ENCODE measurements at regions not wholly inside any gene's neighbourhood (a gene's known extent, or its start where the extent isn't known, plus 50 kb on each side); places are given as distances from the start of the nearest gene placed in this dataset.

DNA sequence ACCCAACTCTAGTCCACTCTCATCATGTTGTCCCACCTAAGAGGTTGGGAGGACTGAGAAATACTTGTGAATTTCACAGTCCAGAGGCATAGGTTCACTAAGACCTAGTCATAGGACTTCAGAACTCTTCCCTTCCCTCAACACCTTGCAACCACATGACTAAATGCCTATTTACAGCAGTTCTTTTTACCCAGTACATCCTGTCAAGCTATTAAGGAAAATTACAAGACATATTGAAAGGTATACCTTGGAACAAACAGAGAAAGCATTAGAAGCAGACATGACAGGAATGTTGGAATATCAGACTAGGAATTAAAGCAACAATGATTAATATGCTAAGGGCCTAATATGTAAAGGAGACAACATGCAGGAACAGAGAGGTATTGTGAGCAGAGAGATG is 563.8 kb upstream of the LRRC4C start:
- TF ChIP-seq EZH2 (IDR thresholded peaks at IDR 0.05; ENCODE audit: low read length, missing control alignments): no peak
- TF ChIP-seq, protein P1, sequence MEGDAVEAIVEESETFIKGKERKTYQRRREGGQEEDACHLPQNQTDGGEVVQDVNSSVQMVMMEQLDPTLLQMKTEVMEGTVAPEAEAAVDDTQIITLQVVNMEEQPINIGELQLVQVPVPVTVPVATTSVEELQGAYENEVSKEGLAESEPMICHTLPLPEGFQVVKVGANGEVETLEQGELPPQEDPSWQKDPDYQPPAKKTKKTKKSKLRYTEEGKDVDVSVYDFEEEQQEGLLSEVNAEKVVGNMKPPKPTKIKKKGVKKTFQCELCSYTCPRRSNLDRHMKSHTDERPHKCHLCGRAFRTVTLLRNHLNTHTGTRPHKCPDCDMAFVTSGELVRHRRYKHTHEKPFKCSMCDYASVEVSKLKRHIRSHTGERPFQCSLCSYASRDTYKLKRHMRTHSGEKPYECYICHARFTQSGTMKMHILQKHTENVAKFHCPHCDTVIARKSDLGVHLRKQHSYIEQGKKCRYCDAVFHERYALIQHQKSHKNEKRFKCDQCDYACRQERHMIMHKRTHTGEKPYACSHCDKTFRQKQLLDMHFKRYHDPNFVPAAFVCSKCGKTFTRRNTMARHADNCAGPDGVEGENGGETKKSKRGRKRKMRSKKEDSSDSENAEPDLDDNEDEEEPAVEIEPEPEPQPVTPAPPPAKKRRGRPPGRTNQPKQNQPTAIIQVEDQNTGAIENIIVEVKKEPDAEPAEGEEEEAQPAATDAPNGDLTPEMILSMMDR (conservative IDR thresholded peaks at IDR 0.05 in 1 of 2, IDR thresholded peaks at IDR 0.05 in 1 of 2; ENCODE audit: low read depth in 1 of 2, low read length in 2 of 2): no peak
